ENCODE measurements at regions not wholly inside any gene's neighbourhood (a gene's known extent, or its start where the extent isn't known, plus 50 kb on each side); places are given as distances from the start of the nearest gene placed in this dataset.

DNA sequence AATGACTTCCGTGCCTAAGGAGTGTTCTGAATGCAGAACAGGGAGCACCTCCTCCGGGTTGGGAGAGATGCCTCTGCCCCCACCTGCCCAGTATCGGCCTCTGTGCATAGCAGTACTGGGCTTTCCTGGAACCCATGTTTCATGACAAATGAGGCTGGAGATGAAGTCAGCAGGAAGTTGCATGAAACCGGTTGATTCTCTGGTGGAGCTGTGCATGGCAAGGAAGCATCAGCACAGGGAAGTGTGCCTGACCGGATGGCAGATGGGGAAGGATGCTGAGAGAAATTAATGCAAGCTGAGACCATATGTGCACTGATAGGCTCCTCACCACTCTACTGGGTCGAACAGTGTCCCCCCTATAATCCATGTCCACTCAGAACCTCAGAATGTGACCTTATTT lies 155.5 kb downstream of the CDH26 start:
- TF ChIP-seq CTCF (IDR thresholded peaks at IDR 0.05; ENCODE audit: insufficient read depth, low read depth, low read length) = no peak
- no peak for TF ChIP-seq EZH2 (IDR thresholded peaks at IDR 0.05; ENCODE audit: insufficient read depth, low read length)

All from astrocyte (in vitro differentiated cells and primary cell).